Breast epithelium (tissue), 3 donors: ENCODE measurements at regions not wholly inside any gene's neighbourhood (a gene's known extent, or its start where the extent isn't known, plus 50 kb on each side); places are given as distances from the start of the nearest gene placed in this dataset.

Experiments used
- CTCF ChIP-seq, 3 donors: fragments of 450-650 bp; IDR thresholded peaks; one replicate each; pipeline ENCODE4 v1.5.1; 2016 to 2017; ENCODE audit warnings: antibody characterized with exemption in 3 of 3, mild to moderate bottlenecking in 3 of 3, moderate library complexity in 3 of 3
- POLR2A ChIP-seq: fragments of 450-650 bp; IDR thresholded peaks from one replicate; pipeline ENCODE4 v1.6.1; 2016; ENCODE audit warnings: antibody characterized with exemption, mild to moderate bottlenecking, moderate library complexity
- POLR2AphosphoS5 ChIP-seq, 3 donors: sonication (generic); formaldehyde crosslinking; IDR thresholded peaks; one replicate each; pipeline ENCODE4 v1.6.1; 2017; ENCODE audit warnings: antibody characterized with exemption in 3 of 3

- no peak for TF ChIP-seq CTCF (IDR thresholded peaks at IDR 0.05)
- TF ChIP-seq POLR2A = no peak
- TF ChIP-seq POLR2AphosphoS5 (IDR thresholded peaks at IDR 0.05) = no peak
These were observed 203.8 kb upstream of the SEMA6D start for GRCh38 chr15:47513471-47513870.
